Stomach (tissue), 8 donors: ENCODE measurements at regions not wholly inside any gene's neighbourhood (a gene's known extent, or its start where the extent isn't known, plus 50 kb on each side); places are given as distances from the start of the nearest gene placed in this dataset.
"Not testable (repeated sequence)": the region's sequence is repeated elsewhere in the genome, so short reads cannot be mapped to it uniquely, and the experiment has no call there.

ENCODE experiments used
- DNase-seq, 2 donors: peaks; one replicate each; pipeline versions ENCODE4 v3.0.0 to v3.0.0-alpha.2; 2013 to 2019
- H3K27ac ChIP-seq, 5 donors: fragments of 200-600 bp in 4 of 5; sonication (generic) in 4 of 5; one replicate each; pipeline ENCODE4 v1.5.1; 2013 to 2019; ENCODE audit warnings: mild to moderate bottlenecking in 1 of 5, moderate library complexity in 1 of 5
- H3K27me3 ChIP-seq, 3 donors: fragments of 200-600 bp; sonication (generic); one replicate each; pipeline ENCODE4 v1.5.1; 2017 to 2019; ENCODE audit warnings: mixed run types in 1 of 3
- H3K36me3 ChIP-seq, 4 donors: fragments of 200-600 bp; sonication (generic); 1 replicate in 3 of 4; 2 replicates in 1 of 4; pipeline ENCODE4 v1.5.1; 2016 to 2019
- H3K4me1 ChIP-seq, 4 donors: fragments of 200-600 bp; sonication (generic); one replicate each; pipeline ENCODE4 v1.5.1; 2016 to 2019
- H3K4me3 ChIP-seq, 4 donors: fragments of 200-600 bp; sonication (generic) in 3 of 4; one replicate each; pipeline ENCODE4 v1.5.1; 2016 to 2019; ENCODE audit warnings: mild to moderate bottlenecking in 1 of 4
- H3K9me3 ChIP-seq, 4 donors: fragments of 200-600 bp; sonication (generic); one replicate each; pipeline ENCODE4 v1.5.1; 2016 to 2019
- CTCF ChIP-seq, 7 experiments: fragments of 450-650 bp in 4 of 7; fragments of 200-600 bp in 3 of 7; sonication (generic) in 3 of 7; IDR thresholded peaks; one replicate each; pipeline ENCODE4 v1.5.1; 2016 to 2019; ENCODE audit warnings: antibody characterized with exemption in 7 of 7, control low read depth in 2 of 7, mild to moderate bottlenecking in 1 of 7
- EP300 ChIP-seq: sonication (generic); formaldehyde crosslinking; IDR thresholded peaks from one replicate; pipeline ENCODE4 v1.6.1; 2017; ENCODE audit warnings: antibody characterized with exemption
- POLR2A ChIP-seq, 4 donors: fragments of 450-650 bp; IDR thresholded peaks; one replicate each; pipeline ENCODE4 v1.6.1; 2016; ENCODE audit warnings: antibody characterized with exemption in 4 of 4, control low read depth in 2 of 4, mild to moderate bottlenecking in 1 of 4, moderate library complexity in 1 of 4
- POLR2AphosphoS5 ChIP-seq, 3 donors: sonication (generic); formaldehyde crosslinking; IDR thresholded peaks; one replicate each; pipeline ENCODE4 v1.6.1; 2016; ENCODE audit warnings: antibody characterized with exemption in 3 of 3
- WGBS, 5 donors: extraction: QIAGEN DNeasy Blood & Tissue Kit in 3 of 5; methylation state at CpG; one replicate each; pipeline versions ENCODE4 v1.1.5 to v1.1.7; 2013 to 2018; 5-methylcytosine and 5-hydroxymethylcytosine counted together
- intact Hi-C: fragments of 100-400 bp; cut with DNase I; formaldehyde crosslinking; loops from one replicate; pipeline ENCODE4 v1.15.1; 2023; ENCODE audit warnings: low total_unique reads
- donor health status: healthy with polysubstance abuse.
- donor health status: Bipolar disorder and iron deficiency.
- donor health status: healthy.

GRCh38 chr2:138307099-138307498, 194.5 kb upstream of the SPOPL start:
- 53 to 68% (median 61%) methylated on average over 1 of the region's 1 CpG for WGBS, 5 donors
- no peak overlapping the region for H3K4me3 ChIP-seq
- no peaks in the 10 kb centered on the region for H3K27me3 ChIP-seq
- no peak overlapping the region for H3K27ac ChIP-seq
- intact Hi-C loops = no loop called here
- no peaks in the 10 kb centered on the region for H3K4me1 ChIP-seq
- no peak for DNase-seq
- no peaks in the 10 kb centered on the region for H3K36me3 ChIP-seq
- TF ChIP-seq EP300 (no peak), POLR2AphosphoS5 (IDR thresholded peaks at IDR 0.05) (no peak), POLR2A (IDR thresholded peaks at IDR 0.05) (no peak), CTCF (IDR thresholded peaks at IDR 0.05) (no peak)
- H3K9me3 ChIP-seq = no peaks in the 10 kb centered on the region

- WGBS, 5 donors = 86 to 99% (median 93%) methylated on average over 2 of the region's 2 CpGs
- Histone ChIP-seq H3K9me3 (no peaks in the 10 kb centered on the region), H3K27me3 (no peaks in the 10 kb centered on the region), H3K36me3 (no peaks in the 10 kb centered on the region), H3K4me1 (no peaks in the 10 kb centered on the region), H3K27ac (no peak overlapping the region), H3K4me3 (no peak overlapping the region)
- DNase-seq = no peak
- no peak for TF ChIP-seq EP300
- no peak for TF ChIP-seq POLR2A (IDR thresholded peaks at IDR 0.05)
- TF ChIP-seq CTCF (IDR thresholded peaks at IDR 0.05) = no peak
- no peak for TF ChIP-seq POLR2AphosphoS5 (IDR thresholded peaks at IDR 0.05)
- intact Hi-C loops = no loop called here
Observed at GRCh38 chr2:138309760-138310159, 191.8 kb upstream of the SPOPL start.

GRCh38 chr2:138312061-138312460, 189.5 kb upstream of the SPOPL start:
- no peak for DNase-seq
- Histone ChIP-seq H3K4me3 (no peak overlapping the region), H3K27me3 (no peaks in the 10 kb centered on the region), H3K9me3 (no peaks in the 10 kb centered on the region), H3K4me1 (no peaks in the 10 kb centered on the region), H3K27ac (no peak overlapping the region), H3K36me3 (no peaks in the 10 kb centered on the region)
- 41 to 56% (median 48%) methylated on average over 4 of the region's 4 CpGs for WGBS, 5 donors
- intact Hi-C loops = no loop called here
- TF ChIP-seq EP300 = no peak
- no peak for TF ChIP-seq POLR2A (IDR thresholded peaks at IDR 0.05)
- TF ChIP-seq POLR2AphosphoS5 (IDR thresholded peaks at IDR 0.05) = no peak
- TF ChIP-seq CTCF (IDR thresholded peaks at IDR 0.05) = no peak

GRCh38 chr2:138315619-138316018, 186.0 kb upstream of the SPOPL start:
- H3K9me3 ChIP-seq, H3K27me3 ChIP-seq, DNase-seq, H3K4me1 ChIP-seq, H3K36me3 ChIP-seq, H3K27ac ChIP-seq, H3K4me3 ChIP-seq, intact Hi-C loops: not testable (repeated sequence)

- Histone ChIP-seq H3K9me3 (no peaks in the 10 kb centered on the region), H3K36me3 (no peaks in the 10 kb centered on the region), H3K27me3 (no peaks in the 10 kb centered on the region), H3K4me3 (no peak overlapping the region), H3K27ac (no peak overlapping the region), H3K4me1 (no peaks in the 10 kb centered on the region)
- WGBS, 5 donors = 68 to 82% (median 76%) methylated on average over 2 of the region's 2 CpGs
- TF ChIP-seq POLR2AphosphoS5 (IDR thresholded peaks at IDR 0.05) = no peak
- TF ChIP-seq EP300 = no peak
- no peak for TF ChIP-seq CTCF (IDR thresholded peaks at IDR 0.05)
- no peak for TF ChIP-seq POLR2A (IDR thresholded peaks at IDR 0.05)
- intact Hi-C loops = no loop called here
- no peak for DNase-seq
Observed at GRCh38 chr2:138319616-138320015, 182.0 kb upstream of the SPOPL start.
